ENCODE measurements at regions not wholly inside any gene's neighbourhood (a gene's known extent, or its start where the extent isn't known, plus 50 kb on each side); places are given as distances from the start of the nearest gene placed in this dataset.

- H3K27ac ChIP-seq (ENCODE audit: insufficient read depth, low read depth, low read length) = peak overlapping the region; percentile 70
Observed at GRCh38 chr13:107767119-107767518, 448.2 kb downstream of the LIG4 start.

More at GRCh38 chr13:107767119-107767518, 448.2 kb downstream of the LIG4 start:
- H4K20me1 ChIP-seq (replicated peaks; ENCODE audit: control insufficient read depth, extremely low read depth, insufficient read depth, low read length) = no peaks in the 10 kb centered on the region
- H3K9ac ChIP-seq (replicated peaks; ENCODE audit: extremely low read depth, insufficient read depth, low read length) = peak overlapping the region; percentile 63
- ChIA-PET POLR2A (no interaction called here), CTCF (no interaction called here)
- dilution Hi-C loops (cut with MboI; ENCODE audit: extremely low pct_ligation_motif_present, low sequenced_read_pairs) (no loop called here), intact Hi-C loops (cut with micrococcal nuclease) (loop anchor here (2.0 kb wide), 2 partner anchors 100 to 564 kb away; a partner anchor contains a TSS)
- H3K79me2 ChIP-seq (ENCODE audit: control insufficient read depth, insufficient read depth, low read length) = no peaks in the 10 kb centered on the region
- H3K27me3 ChIP-seq (ENCODE audit: control insufficient read depth in 2 of 2, insufficient read depth in 2 of 2, low read length in 2 of 2) = no peaks in the 10 kb centered on the region
- FAIRE-seq (peak; percentile 33), DNase-seq (ENCODE audit: low read depth, low spot score) (peak; percentile 39)
- no peak overlapping the region for H3K4me3 ChIP-seq (replicated peaks in 1 of 3; ENCODE audit: insufficient read depth in 1 of 3, low read depth in 1 of 3, low read length in 3 of 3)
- no peaks in the 10 kb centered on the region for H3K9me3 ChIP-seq (replicated peaks; ENCODE audit: control insufficient read depth, insufficient read depth, low read length)
- H3K4me1 ChIP-seq (ENCODE audit: control insufficient read depth, extremely low read depth, insufficient read depth, low read length) = peaks cover 23% of the 10 kb centered on the region
- TF ChIP-seq JUN (IDR thresholded peaks at IDR 0.05; ENCODE audit: borderline replicate concordance, insufficient read depth, insufficient read length, low read depth) = no peak
- TF ChIP-seq EZH2 (IDR thresholded peaks at IDR 0.05; ENCODE audit: borderline replicate concordance, low read depth, low read length, severe bottlenecking) = no peak
- no peak for TF ChIP-seq POLR2AphosphoS5 (IDR thresholded peaks at IDR 0.05; ENCODE audit: insufficient read depth, low read depth, low read length)
- TF ChIP-seq, protein P1, sequence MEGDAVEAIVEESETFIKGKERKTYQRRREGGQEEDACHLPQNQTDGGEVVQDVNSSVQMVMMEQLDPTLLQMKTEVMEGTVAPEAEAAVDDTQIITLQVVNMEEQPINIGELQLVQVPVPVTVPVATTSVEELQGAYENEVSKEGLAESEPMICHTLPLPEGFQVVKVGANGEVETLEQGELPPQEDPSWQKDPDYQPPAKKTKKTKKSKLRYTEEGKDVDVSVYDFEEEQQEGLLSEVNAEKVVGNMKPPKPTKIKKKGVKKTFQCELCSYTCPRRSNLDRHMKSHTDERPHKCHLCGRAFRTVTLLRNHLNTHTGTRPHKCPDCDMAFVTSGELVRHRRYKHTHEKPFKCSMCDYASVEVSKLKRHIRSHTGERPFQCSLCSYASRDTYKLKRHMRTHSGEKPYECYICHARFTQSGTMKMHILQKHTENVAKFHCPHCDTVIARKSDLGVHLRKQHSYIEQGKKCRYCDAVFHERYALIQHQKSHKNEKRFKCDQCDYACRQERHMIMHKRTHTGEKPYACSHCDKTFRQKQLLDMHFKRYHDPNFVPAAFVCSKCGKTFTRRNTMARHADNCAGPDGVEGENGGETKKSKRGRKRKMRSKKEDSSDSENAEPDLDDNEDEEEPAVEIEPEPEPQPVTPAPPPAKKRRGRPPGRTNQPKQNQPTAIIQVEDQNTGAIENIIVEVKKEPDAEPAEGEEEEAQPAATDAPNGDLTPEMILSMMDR (IDR thresholded peaks at IDR 0.05; ENCODE audit: extremely low read depth in 1 of 2, insufficient read depth in 1 of 2, low read depth in 1 of 2, low read length in 2 of 2) = no peak
- BruUV-seq (replicated peaks) = no TSS peak
- H2AFZ ChIP-seq (ENCODE audit: low read depth, low read length) = peak overlapping the region; percentile 63
- H3K36me3 ChIP-seq (ENCODE audit: control insufficient read depth in 2 of 2, extremely low read depth in 1 of 2, insufficient read depth in 2 of 2, low read length in 2 of 2) = no peaks in the 10 kb centered on the region
- H3K4me2 ChIP-seq (ENCODE audit: insufficient read depth, low read length) = no peak overlapping the region
- H3K9me1 ChIP-seq (replicated peaks; ENCODE audit: control insufficient read depth, extremely low read depth, insufficient read depth, low read length) = no peaks in the 10 kb centered on the region
